Liver (tissue), 8 donors: ENCODE measurements at regions not wholly inside any gene's neighbourhood (a gene's known extent, or its start where the extent isn't known, plus 50 kb on each side); places are given as distances from the start of the nearest gene placed in this dataset.

Experiments used
- DNase-seq: peaks from one replicate; pipeline ENCODE4 v3.0.0-alpha.2; 2017; ENCODE audit warnings: low spot score
- H3K27ac ChIP-seq, 2 donors: one replicate each; pipeline ENCODE4 v1.7.0; 2013; ENCODE audit warnings: inconsistent platforms in 2 of 2, low read length in 2 of 2, control low read depth in 1 of 2, low read depth in 1 of 2, mild to moderate bottlenecking in 1 of 2
- H3K27me3 ChIP-seq, 4 donors: one replicate each; pipeline versions ENCODE4 v1.6.1 to v1.7.0; 2013; ENCODE audit warnings: low read length in 3 of 4, inconsistent platforms in 1 of 4, mild to moderate bottlenecking in 1 of 4, moderate library complexity in 1 of 4; ENCODE audit not compliant: control insufficient read depth in 4 of 4, insufficient read depth in 4 of 4
- H3K36me3 ChIP-seq, 4 donors: one replicate each; pipeline versions ENCODE4 v1.6.1 to v1.7.0; 2013; ENCODE audit warnings: low read length in 3 of 4, mild to moderate bottlenecking in 3 of 4, low read depth in 1 of 4, moderate library complexity in 1 of 4; ENCODE audit not compliant: control insufficient read depth in 4 of 4, insufficient read depth in 3 of 4
- H3K4me1 ChIP-seq, 4 donors: one replicate each; pipeline versions ENCODE4 v1.6.1 to v1.7.0; 2013; ENCODE audit warnings: low read length in 3 of 4, mild to moderate bottlenecking in 3 of 4, moderate library complexity in 1 of 4; ENCODE audit not compliant: control insufficient read depth in 4 of 4, insufficient read depth in 4 of 4
- H3K4me3 ChIP-seq, 3 donors: one replicate each; pipeline versions ENCODE4 v1.6.1 to v1.7.0; 2013; ENCODE audit warnings: low read length in 3 of 3, control low read depth in 1 of 3, low read depth in 1 of 3, mild to moderate bottlenecking in 1 of 3
- H3K9ac ChIP-seq, 2 donors: one replicate each; pipeline ENCODE4 v1.7.0; 2013; ENCODE audit warnings: low read length in 2 of 2, mild to moderate bottlenecking in 2 of 2, moderate library complexity in 2 of 2, control low read depth in 1 of 2, low read depth in 1 of 2
- H3K9me3 ChIP-seq, 4 donors: one replicate each; pipeline versions ENCODE4 v1.6.1 to v1.7.0; 2013; ENCODE audit warnings: low read length in 3 of 4; ENCODE audit not compliant: control insufficient read depth in 4 of 4
- ATF3 ChIP-seq: IDR thresholded peaks from 2 replicates; pipeline ENCODE4 v1.6.1; 2016; ENCODE audit warnings: antibody characterized with exemption
- EGR1 ChIP-seq, 2 donors: IDR thresholded peaks; 2 replicates each; pipeline ENCODE4 v1.6.1; 2016 to 2018; ENCODE audit warnings: antibody characterized with exemption in 2 of 2, low read depth in 2 of 2
- FOXA1 ChIP-seq: IDR thresholded peaks from 2 replicates; pipeline ENCODE4 v1.6.1; 2016; ENCODE audit warnings: antibody characterized with exemption
- FOXA2 ChIP-seq: IDR thresholded peaks from 2 replicates; pipeline ENCODE4 v1.6.1; 2016; ENCODE audit warnings: antibody characterized with exemption
- GABPA ChIP-seq, 2 donors: IDR thresholded peaks in 1 of 2; conservative IDR thresholded peaks in 1 of 2; 2 replicates each; pipeline ENCODE4 v1.6.1; 2016; ENCODE audit warnings: antibody characterized with exemption in 2 of 2, mild to moderate bottlenecking in 1 of 2, moderate library complexity in 1 of 2
- HNF4A ChIP-seq, 2 donors: conservative IDR thresholded peaks; 2 replicates each; pipeline ENCODE4 v1.6.1; 2016; ENCODE audit warnings: antibody characterized with exemption in 2 of 2, mild to moderate bottlenecking in 2 of 2
- HNF4G ChIP-seq: IDR thresholded peaks from 2 replicates; pipeline ENCODE4 v1.6.1; 2016; ENCODE audit warnings: antibody characterized with exemption
- JUND ChIP-seq, 2 donors: IDR thresholded peaks; 2 replicates each; pipeline ENCODE4 v1.6.1; 2016; ENCODE audit warnings: antibody characterized with exemption in 2 of 2
- MAX ChIP-seq: IDR thresholded peaks from 2 replicates; pipeline ENCODE4 v1.6.1; 2016; ENCODE audit warnings: antibody characterized with exemption
- NR2F2 ChIP-seq: IDR thresholded peaks from 2 replicates; pipeline ENCODE4 v1.6.1; 2016; ENCODE audit warnings: antibody characterized with exemption
- RAD21 ChIP-seq, 2 donors: IDR thresholded peaks; 2 replicates each; pipeline ENCODE4 v1.6.1; 2016; ENCODE audit warnings: antibody characterized with exemption in 2 of 2, mild to moderate bottlenecking in 2 of 2
- REST ChIP-seq: IDR thresholded peaks from 2 replicates; pipeline ENCODE4 v1.6.1; 2016; ENCODE audit warnings: antibody characterized with exemption, mild to moderate bottlenecking
- RXRA ChIP-seq, 2 donors: IDR thresholded peaks; 2 replicates each; pipeline ENCODE4 v1.6.1; 2017 to 2018; ENCODE audit warnings: antibody characterized with exemption in 2 of 2, mild to moderate bottlenecking in 1 of 2
- SP1 ChIP-seq: IDR thresholded peaks from 2 replicates; pipeline ENCODE4 v1.6.1; 2018; ENCODE audit warnings: antibody characterized with exemption, mild to moderate bottlenecking
- TAF1 ChIP-seq: conservative IDR thresholded peaks from 2 replicates; pipeline ENCODE4 v1.6.1; 2016; ENCODE audit warnings: antibody characterized with exemption, mild to moderate bottlenecking
- YY1 ChIP-seq: IDR thresholded peaks from 2 replicates; pipeline ENCODE4 v1.6.1; 2016; ENCODE audit warnings: antibody characterized with exemption, mild to moderate bottlenecking
- ZBTB33 ChIP-seq: IDR thresholded peaks from 2 replicates; pipeline ENCODE4 v1.6.1; 2016; ENCODE audit warnings: antibody characterized with exemption
- WGBS: extraction: QIAGEN DNeasy Blood & Tissue Kit; methylation state at CpG from one replicate; pipeline ENCODE4 v1.1.7; 2013; 5-methylcytosine and 5-hydroxymethylcytosine counted together
- TF ChIP-seq, protein P1 (sequence below): fragments of 150-350 bp; IDR thresholded peaks from 2 replicates; pipeline ENCODE4 v1.5.1; 2017; ENCODE audit warnings: improper control_type of control experiment, low read depth, low read length; ENCODE audit not compliant: missing input control
- donor health status: healthy.
- donor health status: healthy.
- donor health status: healthy.
- donor health status: healthy.
- donor health status: healthy.

DNA sequence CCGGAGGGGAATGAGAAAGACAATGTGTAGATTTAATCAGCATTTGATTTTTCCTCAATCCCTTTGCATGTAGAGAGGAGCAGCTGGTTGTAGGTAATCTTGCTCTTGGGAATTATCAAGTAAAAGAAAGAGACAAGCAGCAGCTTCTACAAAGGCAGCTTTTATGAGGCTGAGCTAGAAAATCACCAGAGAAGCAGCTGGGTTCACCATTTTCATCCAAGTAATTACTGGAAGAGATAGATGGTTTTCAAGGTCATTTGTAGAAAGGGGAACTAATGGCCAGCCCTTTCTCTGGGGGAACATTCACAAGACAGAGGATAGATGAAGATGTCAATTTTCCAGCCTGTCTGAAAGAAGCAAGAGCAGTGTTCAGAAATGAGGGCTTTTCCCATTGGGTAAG lies 113.0 kb downstream of the RND3 start:
- Histone ChIP-seq H3K4me3 (no peak overlapping the region), H3K27me3 (no peaks in the 10 kb centered on the region), H3K4me1 (peaks cover 3 to 23% (median 18%) of the 10 kb centered on the region in 4 donors), H3K9ac (no peak overlapping the region), H3K36me3 (no peaks in the 10 kb centered on the region), H3K27ac (no peak overlapping the region), H3K9me3 (no peaks in the 10 kb centered on the region)
- DNase-seq, result no peak
- TF ChIP-seq FOXA2 (no peak), TAF1 (no peak), RAD21 (IDR thresholded peaks at IDR 0.05) (no peak), NR2F2 (no peak), SP1 (no peak), EGR1 (IDR thresholded peaks at IDR 0.05; ENCODE audit: low read depth in 2 of 2) (no peak)
- WGBS, result 90% methylated on average over 1 of the region's 1 CpG

DNA sequence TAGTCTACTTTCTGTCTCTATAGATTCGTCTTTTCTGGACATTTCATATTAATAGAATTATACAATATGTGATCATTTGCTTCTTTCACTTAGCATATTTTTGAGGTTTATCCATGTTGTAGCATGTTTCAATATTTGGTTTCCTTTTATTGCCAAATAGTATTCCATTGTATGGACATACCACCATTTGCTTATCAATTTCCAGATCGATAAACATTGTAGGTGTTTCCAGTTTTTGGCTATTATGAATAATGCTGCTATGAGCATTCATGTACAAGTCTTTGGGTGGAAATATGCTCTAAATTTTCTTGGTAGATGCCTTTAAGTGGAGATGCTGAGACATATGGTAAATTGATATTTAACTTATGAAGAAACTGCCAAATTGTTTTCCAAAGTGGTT lies 114.1 kb downstream of the RND3 start:
- Histone ChIP-seq H3K27me3 (no peaks in the 10 kb centered on the region), H3K36me3 (no peaks in the 10 kb centered on the region), H3K4me1 (peaks cover 3 to 23% (median 18%) of the 10 kb centered on the region in 4 donors), H3K9ac (no peak overlapping the region), H3K4me3 (no peak overlapping the region), H3K27ac (no peak overlapping the region), H3K9me3 (no peaks in the 10 kb centered on the region)
- TF ChIP-seq, protein P1, sequence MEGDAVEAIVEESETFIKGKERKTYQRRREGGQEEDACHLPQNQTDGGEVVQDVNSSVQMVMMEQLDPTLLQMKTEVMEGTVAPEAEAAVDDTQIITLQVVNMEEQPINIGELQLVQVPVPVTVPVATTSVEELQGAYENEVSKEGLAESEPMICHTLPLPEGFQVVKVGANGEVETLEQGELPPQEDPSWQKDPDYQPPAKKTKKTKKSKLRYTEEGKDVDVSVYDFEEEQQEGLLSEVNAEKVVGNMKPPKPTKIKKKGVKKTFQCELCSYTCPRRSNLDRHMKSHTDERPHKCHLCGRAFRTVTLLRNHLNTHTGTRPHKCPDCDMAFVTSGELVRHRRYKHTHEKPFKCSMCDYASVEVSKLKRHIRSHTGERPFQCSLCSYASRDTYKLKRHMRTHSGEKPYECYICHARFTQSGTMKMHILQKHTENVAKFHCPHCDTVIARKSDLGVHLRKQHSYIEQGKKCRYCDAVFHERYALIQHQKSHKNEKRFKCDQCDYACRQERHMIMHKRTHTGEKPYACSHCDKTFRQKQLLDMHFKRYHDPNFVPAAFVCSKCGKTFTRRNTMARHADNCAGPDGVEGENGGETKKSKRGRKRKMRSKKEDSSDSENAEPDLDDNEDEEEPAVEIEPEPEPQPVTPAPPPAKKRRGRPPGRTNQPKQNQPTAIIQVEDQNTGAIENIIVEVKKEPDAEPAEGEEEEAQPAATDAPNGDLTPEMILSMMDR, result no peak
- TF ChIP-seq EGR1 (IDR thresholded peaks at IDR 0.05; ENCODE audit: low read depth in 2 of 2) (no peak), MAX (no peak), FOXA2 (no peak), ATF3 (no peak), SP1 (no peak), NR2F2 (no peak), HNF4A (conservative IDR thresholded peaks at IDR 0.05) (no peak), JUND (IDR thresholded peaks at IDR 0.05) (no peak), ZBTB33 (no peak), RXRA (IDR thresholded peaks at IDR 0.05) (no peak), REST (no peak), GABPA (IDR thresholded peaks at IDR 0.05 in 1 of 2, conservative IDR thresholded peaks at IDR 0.05 in 1 of 2) (no peak), FOXA1 (no peak), HNF4G (no peak), YY1 (no peak), RAD21 (IDR thresholded peaks at IDR 0.05) (no peak), TAF1 (no peak)
- no peak for DNase-seq
- whole genome bisulfite sequencing, result 92% methylated on average over 2 of the region's 2 CpGs
